ENCODE measurements at regions not wholly inside any gene's neighbourhood (a gene's known extent, or its start where the extent isn't known, plus 50 kb on each side); places are given as distances from the start of the nearest gene placed in this dataset.

DNA sequence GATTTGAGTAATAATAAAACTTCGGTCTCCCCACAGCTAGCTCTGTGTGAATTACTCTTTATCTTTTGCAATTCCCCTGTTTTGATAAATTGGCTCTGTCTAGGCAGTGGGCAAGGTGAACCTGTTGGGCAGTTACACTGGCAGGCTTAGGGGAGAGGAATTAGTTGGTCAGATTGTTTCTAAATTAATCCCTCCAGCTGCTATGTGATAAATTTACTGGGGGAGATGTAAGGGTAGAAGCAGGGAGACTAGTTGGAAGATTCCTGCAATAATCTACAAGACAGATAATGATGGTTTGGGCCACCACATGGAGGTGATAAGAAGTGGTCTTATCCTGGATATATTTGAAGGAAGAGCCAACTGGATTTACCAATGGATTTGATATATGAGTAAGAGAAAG is 118.5 kb upstream of the TACR1 start:
- DNase-seq (ENCODE audit: extremely low read depth, low read depth) = no peak
- TF ChIP-seq, protein P1, sequence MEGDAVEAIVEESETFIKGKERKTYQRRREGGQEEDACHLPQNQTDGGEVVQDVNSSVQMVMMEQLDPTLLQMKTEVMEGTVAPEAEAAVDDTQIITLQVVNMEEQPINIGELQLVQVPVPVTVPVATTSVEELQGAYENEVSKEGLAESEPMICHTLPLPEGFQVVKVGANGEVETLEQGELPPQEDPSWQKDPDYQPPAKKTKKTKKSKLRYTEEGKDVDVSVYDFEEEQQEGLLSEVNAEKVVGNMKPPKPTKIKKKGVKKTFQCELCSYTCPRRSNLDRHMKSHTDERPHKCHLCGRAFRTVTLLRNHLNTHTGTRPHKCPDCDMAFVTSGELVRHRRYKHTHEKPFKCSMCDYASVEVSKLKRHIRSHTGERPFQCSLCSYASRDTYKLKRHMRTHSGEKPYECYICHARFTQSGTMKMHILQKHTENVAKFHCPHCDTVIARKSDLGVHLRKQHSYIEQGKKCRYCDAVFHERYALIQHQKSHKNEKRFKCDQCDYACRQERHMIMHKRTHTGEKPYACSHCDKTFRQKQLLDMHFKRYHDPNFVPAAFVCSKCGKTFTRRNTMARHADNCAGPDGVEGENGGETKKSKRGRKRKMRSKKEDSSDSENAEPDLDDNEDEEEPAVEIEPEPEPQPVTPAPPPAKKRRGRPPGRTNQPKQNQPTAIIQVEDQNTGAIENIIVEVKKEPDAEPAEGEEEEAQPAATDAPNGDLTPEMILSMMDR (IDR thresholded peaks at IDR 0.05; ENCODE audit: low read depth, low read length) = no peak

DNA sequence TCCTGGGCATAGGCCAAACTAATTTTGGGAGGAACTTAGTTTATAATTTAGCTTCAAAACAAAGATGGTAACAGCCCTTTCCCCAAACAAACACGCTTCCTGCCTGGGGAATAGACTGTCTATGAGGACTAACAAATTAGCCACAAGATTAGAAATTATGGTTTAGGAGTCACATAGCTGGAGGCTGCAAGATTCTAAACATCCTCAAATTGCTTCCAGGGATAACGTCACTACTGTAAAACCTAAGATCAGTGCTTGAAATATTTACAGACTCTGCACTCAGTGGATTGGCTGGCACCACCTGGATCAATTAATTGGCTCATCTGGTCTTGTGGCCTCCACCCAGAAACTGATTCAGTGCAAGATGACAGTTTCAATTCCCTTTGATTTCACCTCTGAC is 118.0 kb upstream of the TACR1 start:
- TF ChIP-seq, protein P1 (IDR thresholded peaks at IDR 0.05; ENCODE audit: low read depth, low read length) = no peak
- no peak for DNase-seq (ENCODE audit: extremely low read depth, low read depth)

DNA sequence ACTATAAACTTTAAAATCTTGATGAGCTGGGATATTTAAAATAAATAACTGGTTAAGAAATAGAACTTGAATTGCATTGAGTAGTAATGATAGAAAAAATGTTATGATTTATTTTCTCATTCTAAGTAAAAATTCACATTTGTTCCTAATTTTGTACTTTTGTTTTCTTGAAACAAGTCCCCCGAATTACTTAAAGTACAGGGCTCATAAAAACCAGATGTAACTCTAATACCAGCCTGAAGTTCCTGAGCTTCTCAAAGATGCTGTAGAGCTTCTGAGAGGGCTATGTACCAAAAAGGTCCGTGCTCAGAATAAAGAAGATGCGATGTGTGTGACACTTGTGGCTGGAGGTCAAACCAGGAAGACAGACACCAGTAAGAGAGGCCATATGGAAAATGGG is 116.1 kb upstream of the TACR1 start:
- DNase-seq (ENCODE audit: extremely low read depth, low read depth) = no peak
- TF ChIP-seq, protein P1 (IDR thresholded peaks at IDR 0.05; ENCODE audit: low read depth, low read length) = no peak

DNA sequence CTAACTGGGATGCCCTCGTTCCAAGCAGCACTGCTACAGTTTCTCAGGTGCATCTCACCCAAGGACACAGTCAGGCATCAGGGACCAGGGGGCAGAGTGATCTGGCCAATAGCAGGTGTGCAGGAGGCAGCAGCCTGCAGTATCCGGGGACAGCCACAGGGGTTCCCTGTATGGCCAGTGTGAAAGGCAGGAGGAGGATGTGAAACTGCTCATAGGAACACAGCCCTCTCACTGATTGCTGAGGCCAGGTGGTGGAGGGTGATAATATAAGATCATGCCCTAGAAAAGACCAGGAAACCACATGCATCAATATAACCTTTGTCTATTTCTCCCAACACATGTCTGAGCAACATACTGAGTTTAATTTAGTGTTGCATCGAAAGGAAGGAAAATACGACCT is 112.7 kb upstream of the TACR1 start:
- TF ChIP-seq, protein P1 (IDR thresholded peaks at IDR 0.05; ENCODE audit: low read depth, low read length) = no peak
- no peak for DNase-seq (ENCODE audit: extremely low read depth, low read depth)

DNA sequence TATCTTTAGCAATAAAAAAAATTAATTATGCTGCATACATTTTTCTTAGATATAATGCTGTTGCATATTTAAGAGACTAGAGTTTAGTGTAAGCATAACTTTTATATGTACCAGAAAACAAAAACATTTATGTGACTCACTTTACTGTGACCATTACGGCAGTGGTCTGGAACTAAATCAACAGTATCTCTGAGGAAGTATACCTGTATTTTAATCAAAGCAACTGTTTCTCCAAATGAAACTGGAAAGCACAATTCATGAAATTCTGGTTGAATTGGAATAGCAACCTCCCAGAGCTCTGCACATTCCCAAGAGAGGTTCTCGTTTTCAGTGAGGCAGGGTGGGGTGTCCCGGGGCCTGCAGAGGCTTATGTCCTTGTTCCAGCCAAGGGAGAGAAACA is 112.2 kb upstream of the TACR1 start:
- TF ChIP-seq, protein P1 (IDR thresholded peaks at IDR 0.05; ENCODE audit: low read depth, low read length) = no peak
- no peak for DNase-seq (ENCODE audit: extremely low read depth, low read depth)

DNA sequence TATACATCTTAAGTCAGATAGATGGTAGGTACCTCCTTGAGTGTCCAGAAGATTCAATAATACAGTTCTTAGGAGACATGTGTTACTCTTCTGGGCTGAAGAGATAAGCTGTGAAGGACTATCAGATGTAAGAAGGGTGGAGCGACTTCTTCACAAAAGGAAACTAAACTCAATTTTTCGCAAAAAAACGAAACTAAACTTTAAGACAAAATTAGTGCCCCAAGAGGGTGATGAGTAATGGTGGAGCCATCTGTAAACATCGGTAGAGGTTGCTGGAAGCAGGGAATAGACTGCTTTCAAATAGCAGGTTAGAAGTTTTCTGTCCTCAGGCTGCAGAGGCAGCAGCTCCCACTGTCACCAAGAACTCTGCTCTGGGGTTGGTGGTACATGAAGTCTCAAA is 111.6 kb upstream of the TACR1 start:
- TF ChIP-seq, protein P1 (IDR thresholded peaks at IDR 0.05; ENCODE audit: low read depth, low read length) = no peak
- DNase-seq (ENCODE audit: extremely low read depth, low read depth) = no peak

DNA sequence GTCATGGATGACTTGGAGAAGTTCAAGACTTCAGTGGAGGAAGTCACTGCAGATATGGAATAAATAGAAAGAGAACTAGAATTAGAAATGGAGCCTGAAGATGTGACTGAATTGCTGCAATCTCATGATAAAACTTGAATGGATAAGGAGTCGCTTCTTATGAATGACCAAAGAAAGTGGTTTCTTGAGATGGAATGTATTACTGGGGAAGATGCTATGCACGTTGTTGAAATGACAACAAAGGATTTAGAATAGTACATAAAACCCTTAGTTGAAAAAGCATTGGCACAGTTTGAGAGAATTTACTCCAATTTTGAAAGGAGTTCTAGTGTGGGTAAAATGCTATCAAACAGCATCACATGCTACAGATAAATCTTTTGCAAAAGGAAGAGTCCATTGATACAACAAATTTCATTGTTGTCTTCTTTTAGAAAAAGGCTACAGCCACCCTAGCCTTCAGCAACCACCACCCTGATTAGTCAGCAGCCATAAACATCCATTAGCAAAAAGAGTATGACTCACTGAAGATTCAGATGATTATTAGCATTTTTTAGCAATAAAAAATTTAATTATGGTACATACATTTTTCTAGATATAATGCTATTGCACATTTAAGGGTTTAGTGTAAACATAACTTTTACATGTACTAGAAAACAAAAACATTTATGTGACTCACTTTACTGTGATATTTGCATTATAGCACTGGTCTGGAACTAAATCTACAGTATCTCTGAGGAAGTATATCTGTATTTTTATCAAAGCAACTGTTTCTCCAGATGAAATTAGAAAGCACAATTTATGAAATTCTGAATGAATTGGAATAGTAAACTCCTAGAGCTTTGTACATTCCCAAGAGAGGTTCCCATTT is 110.5 kb upstream of the TACR1 start:
- no peak for DNase-seq (ENCODE audit: extremely low read depth, low read depth)
- TF ChIP-seq, protein P1 (IDR thresholded peaks at IDR 0.05; ENCODE audit: low read depth, low read length) = no peak
